B cell (primary cell): ENCODE measurements at regions not wholly inside any gene's neighbourhood (a gene's known extent, or its start where the extent isn't known, plus 50 kb on each side); places are given as distances from the start of the nearest gene placed in this dataset.

Experiments used
- ATAC-seq: fragments of 200-7000 bp; cut with Tn5 transposase; one replicate; pipeline ENCODE4 v1.10.0; 2021; ENCODE audit warnings: low read depth, mild to moderate bottlenecking, moderate number of reproducible peaks, moderate library complexity
- CTCF ChIA-PET: fragments of 350-600 bp; sonication (Branson Sonifier 250); formaldehyde crosslinking; loops from one replicate; lab custom pipeline; 2021; ENCODE audit warnings: antibody characterized with exemption, inconsistent platforms; lab: Charles Lee
- POLR2A ChIA-PET: fragments of 350-600 bp; sonication (Branson Sonifier 250); formaldehyde crosslinking; loops from one replicate; lab custom pipeline; 2021; ENCODE audit warnings: antibody characterized with exemption; lab: Charles Lee
- DNase-seq: peaks from one replicate; pipeline ENCODE4 v3.0.0; 2013
- H2AFZ ChIP-seq: 2 replicates; pipeline ENCODE4 v1.6.1; 2012; ENCODE audit warnings: mild to moderate bottlenecking, low read depth, low read length; ENCODE audit not compliant: insufficient read depth, poor library complexity, severe bottlenecking
- H3K27ac ChIP-seq, 2 donors: 1 replicate in 1 of 2; 2 replicates in 1 of 2; pipeline ENCODE4 v1.5.1; 2012 to 2013; ENCODE audit warnings: low read length in 2 of 2, mild to moderate bottlenecking in 2 of 2, moderate library complexity in 1 of 2
- H3K27me3 ChIP-seq, 4 experiments: fragments of 200-600 bp in 1 of 4; sonication (generic) in 1 of 4; replicated peaks in 1 of 4; 1 replicate in 2 of 4; 2 replicates in 2 of 4; pipeline versions ENCODE4 v1.6.1 to v1.7.0; 2013 to 2016; ENCODE audit warnings: low read length in 3 of 4, mild to moderate bottlenecking in 2 of 4, mixed read lengths in 1 of 4, moderate library complexity in 1 of 4; ENCODE audit not compliant: insufficient read depth in 4 of 4, control insufficient read depth in 3 of 4; ENCODE audit errors: control extremely low read depth in 1 of 4
- H3K36me3 ChIP-seq, 2 experiments: replicated peaks in 1 of 2; 1 replicate in 1 of 2; 2 replicates in 1 of 2; pipeline versions ENCODE4 v1.6.1 to v1.7.1; 2013; ENCODE audit warnings: low read length in 1 of 2; ENCODE audit not compliant: insufficient read depth in 2 of 2, control insufficient read depth in 1 of 2; ENCODE audit errors: control extremely low read depth in 1 of 2, extremely low read depth in 1 of 2
- H3K4me1 ChIP-seq, 2 donors: fragments of 200-600 bp in 1 of 2; sonication (generic) in 1 of 2; 1 replicate in 1 of 2; 2 replicates in 1 of 2; pipeline versions ENCODE4 v1.5.1 to v1.6.1; 2013 to 2017; ENCODE audit warnings: low read length in 2 of 2; ENCODE audit not compliant: control insufficient read depth in 2 of 2, insufficient read depth in 2 of 2
- H3K4me2 ChIP-seq: replicated peaks from 2 replicates; pipeline ENCODE3; 2012; ENCODE audit warnings: mild to moderate bottlenecking, low read depth, low read length; ENCODE audit not compliant: poor library complexity, severe bottlenecking
- H3K4me3 ChIP-seq, 5 experiments: fragments of 200-600 bp in 1 of 5; sonication (generic) in 1 of 5; 1 replicate in 3 of 5; 2 replicates in 2 of 5; pipeline versions ENCODE4 v1.5.1 to v1.7.0; 2011 to 2016; ENCODE audit warnings: low read length in 4 of 5, mild to moderate bottlenecking in 4 of 5, low read depth in 2 of 5, control low read depth in 1 of 5, moderate library complexity in 1 of 5; ENCODE audit not compliant: insufficient read depth in 1 of 5; ENCODE audit errors: control extremely low read depth in 1 of 5, extremely low read depth in 1 of 5
- H3K79me2 ChIP-seq: fragments of 200-600 bp; sonication (generic); one replicate; pipeline ENCODE4 v1.6.0; 2016; ENCODE audit warnings: low read length; ENCODE audit not compliant: control insufficient read depth, insufficient read depth
- H3K9ac ChIP-seq: fragments of 200-600 bp; sonication (generic); 2 replicates; pipeline ENCODE4 v1.6.1; 2017; ENCODE audit warnings: mild to moderate bottlenecking, low read length, moderate library complexity
- H3K9me3 ChIP-seq, 3 donors: one replicate each; pipeline versions ENCODE4 v1.6.1 to v1.7.1; 2013; ENCODE audit warnings: low read length in 2 of 3; ENCODE audit not compliant: control insufficient read depth in 2 of 3, insufficient read depth in 1 of 3; ENCODE audit errors: control extremely low read depth in 1 of 3
- H4K20me1 ChIP-seq: 2 replicates; pipeline ENCODE4 v1.6.0; 2012; ENCODE audit warnings: mild to moderate bottlenecking, low read length; ENCODE audit not compliant: insufficient read depth, control insufficient read depth, poor library complexity, severe bottlenecking
- H3K27ac Mint-ChIP-seq: one replicate; pipeline ENCODE4 v1.8.0; 2021; ENCODE audit warnings: mixed read lengths
- H3K27me3 Mint-ChIP-seq: one replicate; pipeline ENCODE4 v1.8.0; 2021; ENCODE audit warnings: mixed read lengths
- H3K4me1 Mint-ChIP-seq: one replicate; pipeline ENCODE4 v1.8.0; 2021; ENCODE audit warnings: mixed read lengths
- H3K4me3 Mint-ChIP-seq: one replicate; pipeline ENCODE4 v1.8.0; 2021; ENCODE audit warnings: mixed read lengths
- H3K9me3 Mint-ChIP-seq: one replicate; pipeline ENCODE4 v1.8.0; 2022; ENCODE audit warnings: mixed read lengths; ENCODE audit not compliant: insufficient read depth
- EZH2 ChIP-seq: IDR thresholded peaks from 2 replicates; pipeline ENCODE4 v1.6.1; 2012; ENCODE audit warnings: borderline replicate concordance, low read depth, mild to moderate bottlenecking, moderate library complexity, low read length; ENCODE audit not compliant: insufficient read depth, poor library complexity, severe bottlenecking
- WGBS: methylation state at CpG from one replicate; pipeline ENCODE4 v1.1.5; 2013; ENCODE audit warnings: missing lambda C conversion rate; ENCODE audit not compliant: insufficient coverage; 5-methylcytosine and 5-hydroxymethylcytosine counted together
- intact Hi-C: fragments of 100-400 bp; cut with micrococcal nuclease; formaldehyde crosslinking; loops from one replicate; pipeline ENCODE4 v1.10.0; 2022
- TF ChIP-seq, protein P1 (sequence below): fragments of 200-600 bp; IDR thresholded peaks from one replicate; pipeline ENCODE4 v1.8.0; 2022; ENCODE audit warnings: antibody characterized with exemption, mild to moderate bottlenecking

DNA sequence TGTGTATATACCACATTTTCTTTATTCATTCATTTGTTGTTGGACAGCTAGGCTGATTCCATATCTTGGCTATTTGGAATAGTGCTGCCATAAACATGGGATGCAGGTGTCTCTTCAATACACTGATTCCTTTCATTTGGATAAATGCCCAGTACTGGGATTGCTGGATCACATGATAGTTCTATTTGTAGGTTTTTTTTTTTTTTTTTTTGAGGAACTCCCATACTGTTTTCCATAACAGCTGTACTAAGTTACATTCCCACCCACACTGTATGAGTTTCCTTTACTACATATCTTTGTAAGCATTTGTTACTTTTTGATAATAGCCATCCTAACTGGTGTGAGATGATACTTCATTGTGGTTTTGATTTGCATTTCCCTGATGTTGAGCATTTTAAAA, 437.7 kb downstream of the DIPK2A start:
- TF ChIP-seq, protein P1, sequence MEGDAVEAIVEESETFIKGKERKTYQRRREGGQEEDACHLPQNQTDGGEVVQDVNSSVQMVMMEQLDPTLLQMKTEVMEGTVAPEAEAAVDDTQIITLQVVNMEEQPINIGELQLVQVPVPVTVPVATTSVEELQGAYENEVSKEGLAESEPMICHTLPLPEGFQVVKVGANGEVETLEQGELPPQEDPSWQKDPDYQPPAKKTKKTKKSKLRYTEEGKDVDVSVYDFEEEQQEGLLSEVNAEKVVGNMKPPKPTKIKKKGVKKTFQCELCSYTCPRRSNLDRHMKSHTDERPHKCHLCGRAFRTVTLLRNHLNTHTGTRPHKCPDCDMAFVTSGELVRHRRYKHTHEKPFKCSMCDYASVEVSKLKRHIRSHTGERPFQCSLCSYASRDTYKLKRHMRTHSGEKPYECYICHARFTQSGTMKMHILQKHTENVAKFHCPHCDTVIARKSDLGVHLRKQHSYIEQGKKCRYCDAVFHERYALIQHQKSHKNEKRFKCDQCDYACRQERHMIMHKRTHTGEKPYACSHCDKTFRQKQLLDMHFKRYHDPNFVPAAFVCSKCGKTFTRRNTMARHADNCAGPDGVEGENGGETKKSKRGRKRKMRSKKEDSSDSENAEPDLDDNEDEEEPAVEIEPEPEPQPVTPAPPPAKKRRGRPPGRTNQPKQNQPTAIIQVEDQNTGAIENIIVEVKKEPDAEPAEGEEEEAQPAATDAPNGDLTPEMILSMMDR: no peak
- TF ChIP-seq EZH2: no peak

DNA sequence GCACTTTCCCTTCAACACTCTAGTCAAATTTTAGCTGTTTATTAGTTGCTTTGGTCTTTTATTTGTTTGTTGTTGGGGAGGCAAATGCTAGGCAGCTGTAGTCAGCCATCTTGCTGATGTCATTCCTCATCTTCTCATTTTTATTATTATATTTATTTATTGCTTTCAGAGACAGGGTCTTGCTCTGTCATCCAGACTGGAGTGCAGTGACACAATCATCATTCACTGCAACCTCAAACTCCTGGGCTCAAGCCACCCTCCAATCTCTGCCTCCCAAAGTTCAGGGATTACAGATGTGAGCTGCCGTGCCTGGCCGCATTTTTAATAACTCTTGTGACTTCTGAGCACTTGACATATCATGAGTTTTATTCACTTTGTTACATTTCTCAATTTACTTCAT, 441.4 kb downstream of the DIPK2A start:
- Mint-ChIP-seq H3K27me3 (no peaks in the 10 kb centered on the region), H3K9me3 (peaks cover 2% of the 10 kb centered on the region), H3K27ac (no peak overlapping the region), H3K4me1 (no peaks in the 10 kb centered on the region), H3K4me3 (no peak overlapping the region)
- no peaks in the 10 kb centered on the region for H3K27me3 ChIP-seq
- DNase-seq: no peak
- H2AFZ ChIP-seq: no peak overlapping the region
- peaks cover 0 to 9% (median 0%) of the 10 kb centered on the region in 3 donors for H3K9me3 ChIP-seq
- H3K4me1 ChIP-seq: no peaks in the 10 kb centered on the region
- no peak overlapping the region for H3K9ac ChIP-seq
- ChIA-PET CTCF (no interaction called here), POLR2A (no interaction called here)
- no peak for TF ChIP-seq EZH2
- no peaks in the 10 kb centered on the region for H3K36me3 ChIP-seq
- no peak overlapping the region for H3K4me3 ChIP-seq
- H3K27ac ChIP-seq: no peak overlapping the region
- H4K20me1 ChIP-seq: no peaks in the 10 kb centered on the region
- intact Hi-C loops: no loop called here
- no CpG with 5 or more reads among the region's 2 CpGs for WGBS
- no peak overlapping the region for H3K4me2 ChIP-seq
- ATAC-seq: no peak
- H3K79me2 ChIP-seq: no peaks in the 10 kb centered on the region

More for the DNA sequence above, 437.7 kb downstream of the DIPK2A start:
- Histone ChIP-seq H3K79me2 (no peaks in the 10 kb centered on the region), H3K27ac (no peak overlapping the region), H3K9ac (no peak overlapping the region), H3K27me3 (no peaks in the 10 kb centered on the region), H3K9me3 (peaks cover 0 to 9% (median 0%) of the 10 kb centered on the region in 3 donors), H3K4me2 (no peak overlapping the region), H4K20me1 (no peaks in the 10 kb centered on the region), H3K36me3 (no peaks in the 10 kb centered on the region), H2AFZ (no peak overlapping the region), H3K4me3 (no peak overlapping the region), H3K4me1 (no peaks in the 10 kb centered on the region)
- Mint-ChIP-seq H3K27me3 (no peaks in the 10 kb centered on the region), H3K4me3 (no peak overlapping the region), H3K4me1 (no peaks in the 10 kb centered on the region), H3K9me3 (peaks cover 2% of the 10 kb centered on the region), H3K27ac (no peak overlapping the region)
- ATAC-seq (no peak), DNase-seq (no peak)
- CTCF ChIA-PET: no interaction called here
- intact Hi-C loops: no loop called here
- POLR2A ChIA-PET: no interaction called here
